Loucy (cell line): ENCODE measurements at regions not wholly inside any gene's neighbourhood (a gene's known extent, or its start where the extent isn't known, plus 50 kb on each side); places are given as distances from the start of the nearest gene placed in this dataset.
"Not testable (repeated sequence)": the region's sequence is repeated elsewhere in the genome, so short reads cannot be mapped to it uniquely, and the experiment has no call there.

Experiments used
- H2AFZ ChIP-seq: fragments of 200-600 bp; sonication (generic); 2 replicates; pipeline ENCODE4 v1.6.0; 2016; ENCODE audit warnings: antibody characterized with exemption, mild to moderate bottlenecking, low read length, moderate library complexity
- H3F3A ChIP-seq: fragments of 200-600 bp; 2 replicates; pipeline ENCODE4 v1.6.0; 2016; ENCODE audit warnings: antibody characterized with exemption, low read depth, mild to moderate bottlenecking
- H3K27me3 ChIP-seq: fragments of 200-600 bp; sonication (generic); 2 replicates; pipeline ENCODE4 v1.6.1; 2014; ENCODE audit warnings: low read length, mild to moderate bottlenecking; ENCODE audit not compliant: insufficient read depth, poor library complexity, severe bottlenecking
- H3K36me3 ChIP-seq: fragments of 200-600 bp; sonication (generic); 2 replicates; pipeline ENCODE4 v1.6.1; 2016; ENCODE audit warnings: low read length; ENCODE audit not compliant: insufficient read depth
- H3K4me1 ChIP-seq: fragments of 200-600 bp; sonication (generic); 2 replicates; pipeline ENCODE4 v1.5.1; 2014; ENCODE audit warnings: low read length, mild to moderate bottlenecking; ENCODE audit not compliant: insufficient read depth, poor library complexity, severe bottlenecking
- H3K4me2 ChIP-seq: fragments of 200-600 bp; sonication (generic); 2 replicates; pipeline ENCODE4 v1.6.0; 2014; ENCODE audit warnings: antibody characterized with exemption, low read length, low read depth, mild to moderate bottlenecking; ENCODE audit not compliant: poor library complexity, severe bottlenecking
- H3K4me3 ChIP-seq: fragments of 200-600 bp; sonication (generic); 2 replicates; pipeline ENCODE4 v1.5.1; 2014; ENCODE audit warnings: low read length, mild to moderate bottlenecking, mixed read lengths; ENCODE audit not compliant: poor library complexity, severe bottlenecking
- H3K79me2 ChIP-seq: fragments of 200-600 bp; sonication (generic); 2 replicates; pipeline ENCODE4 v1.6.1; 2014; ENCODE audit warnings: low read length; ENCODE audit not compliant: insufficient read depth
- H3K9ac ChIP-seq: fragments of 200-600 bp; sonication (generic); 2 replicates; pipeline ENCODE4 v1.6.0; 2014; ENCODE audit warnings: mild to moderate bottlenecking, low read depth, low read length, moderate library complexity; ENCODE audit not compliant: poor library complexity, severe bottlenecking
- H3K9me2 ChIP-seq: fragments of 200-600 bp; sonication (generic); replicated peaks from 2 replicates; pipeline ENCODE4 v1.6.1; 2016; ENCODE audit warnings: low read depth, low read length, mixed read lengths
- H3K9me3 ChIP-seq: fragments of 200-600 bp; sonication (generic); 2 replicates; pipeline ENCODE4 v1.6.1; 2014; ENCODE audit warnings: mild to moderate bottlenecking, antibody characterized with exemption, low read length, low read depth; ENCODE audit not compliant: insufficient read depth
- H4K20me1 ChIP-seq: fragments of 200-600 bp; sonication (generic); 2 replicates; pipeline ENCODE4 v1.6.0; 2014; ENCODE audit warnings: antibody characterized with exemption, low read length, mild to moderate bottlenecking; ENCODE audit not compliant: insufficient read depth, poor library complexity, severe bottlenecking
- EZH2phosphoT487 ChIP-seq: fragments of 200-600 bp; IDR thresholded peaks from 2 replicates; pipeline ENCODE4 v1.6.1; 2018; ENCODE audit warnings: antibody characterized with exemption, mild to moderate bottlenecking, moderate library complexity, borderline replicate concordance
- TF ChIP-seq, protein P1 (sequence below): fragments of 200-600 bp; sonication (generic); conservative IDR thresholded peaks from 2 replicates; pipeline ENCODE4 v1.5.1; 2014; ENCODE audit warnings: mild to moderate bottlenecking, antibody characterized with exemption, low read length

DNA sequence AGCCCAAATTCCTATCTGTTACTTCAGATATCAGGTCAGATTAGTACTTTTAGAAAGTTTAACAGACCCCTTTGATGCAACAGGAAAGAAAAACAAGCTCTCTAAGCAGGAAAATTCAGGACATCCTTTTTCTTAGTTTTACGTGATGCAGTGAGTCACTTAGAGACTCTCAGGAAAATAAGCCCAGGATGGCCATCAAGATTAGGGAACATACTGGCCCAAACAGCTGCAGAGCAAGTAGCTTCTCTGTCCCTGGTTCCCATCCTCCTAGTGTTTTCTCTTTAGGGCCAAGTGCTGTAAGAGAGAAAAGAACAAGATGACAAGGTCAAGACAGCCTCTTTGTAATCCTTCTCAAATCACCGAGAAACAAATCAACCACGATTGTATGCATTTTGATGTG, 219.1 kb downstream of the ZNF674 start:
- H3K4me2 ChIP-seq = no peak overlapping the region
- H3K27me3 ChIP-seq = no peaks in the 10 kb centered on the region
- no peaks in the 10 kb centered on the region for H3K9me2 ChIP-seq
- H3K4me3 ChIP-seq = no peak overlapping the region
- H3K79me2 ChIP-seq = no peaks in the 10 kb centered on the region
- TF ChIP-seq, protein P1, sequence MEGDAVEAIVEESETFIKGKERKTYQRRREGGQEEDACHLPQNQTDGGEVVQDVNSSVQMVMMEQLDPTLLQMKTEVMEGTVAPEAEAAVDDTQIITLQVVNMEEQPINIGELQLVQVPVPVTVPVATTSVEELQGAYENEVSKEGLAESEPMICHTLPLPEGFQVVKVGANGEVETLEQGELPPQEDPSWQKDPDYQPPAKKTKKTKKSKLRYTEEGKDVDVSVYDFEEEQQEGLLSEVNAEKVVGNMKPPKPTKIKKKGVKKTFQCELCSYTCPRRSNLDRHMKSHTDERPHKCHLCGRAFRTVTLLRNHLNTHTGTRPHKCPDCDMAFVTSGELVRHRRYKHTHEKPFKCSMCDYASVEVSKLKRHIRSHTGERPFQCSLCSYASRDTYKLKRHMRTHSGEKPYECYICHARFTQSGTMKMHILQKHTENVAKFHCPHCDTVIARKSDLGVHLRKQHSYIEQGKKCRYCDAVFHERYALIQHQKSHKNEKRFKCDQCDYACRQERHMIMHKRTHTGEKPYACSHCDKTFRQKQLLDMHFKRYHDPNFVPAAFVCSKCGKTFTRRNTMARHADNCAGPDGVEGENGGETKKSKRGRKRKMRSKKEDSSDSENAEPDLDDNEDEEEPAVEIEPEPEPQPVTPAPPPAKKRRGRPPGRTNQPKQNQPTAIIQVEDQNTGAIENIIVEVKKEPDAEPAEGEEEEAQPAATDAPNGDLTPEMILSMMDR = no peak
- no peak for TF ChIP-seq EZH2phosphoT487
- no peaks in the 10 kb centered on the region for H4K20me1 ChIP-seq
- no peak overlapping the region for H3K9ac ChIP-seq
- no peak overlapping the region for H2AFZ ChIP-seq
- peaks cover 28% of the 10 kb centered on the region for H3K4me1 ChIP-seq
- H3F3A ChIP-seq = no peaks in the 10 kb centered on the region
- H3K36me3 ChIP-seq = no peaks in the 10 kb centered on the region
- H3K9me3 ChIP-seq = no peaks in the 10 kb centered on the region

DNA sequence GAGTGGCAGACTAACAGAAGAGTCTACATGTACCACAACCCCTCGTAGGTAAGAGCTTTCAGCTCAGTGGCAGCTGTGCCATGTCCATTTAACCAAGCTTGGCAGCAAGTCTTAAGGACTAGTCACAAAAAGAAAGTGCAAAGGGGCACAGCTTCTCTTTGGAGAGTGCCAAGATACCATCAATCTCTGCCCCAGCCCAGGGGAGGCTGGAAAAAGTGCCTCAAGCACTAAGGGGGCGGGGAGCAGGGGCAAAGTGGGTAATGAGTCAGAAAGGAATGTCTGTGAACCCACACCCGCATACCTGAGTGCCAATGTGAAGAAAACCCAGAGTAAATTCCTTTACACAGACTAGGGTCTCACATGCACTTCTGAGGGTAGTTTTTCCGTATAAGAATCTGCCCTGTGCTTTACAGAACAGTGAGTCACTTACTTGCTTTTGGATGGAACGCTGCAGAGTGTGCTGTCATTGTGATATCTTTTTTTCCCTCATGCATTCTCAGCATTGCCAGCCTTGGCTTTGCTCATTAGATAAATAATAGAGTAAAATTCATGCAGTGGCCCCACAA, 219.8 kb downstream of the ZNF674 start:
- Histone ChIP-seq H3K4me3 (no peak overlapping the region), H4K20me1 (no peaks in the 10 kb centered on the region), H3K9me2 (no peaks in the 10 kb centered on the region), H3K79me2 (no peaks in the 10 kb centered on the region), H3K36me3 (no peaks in the 10 kb centered on the region), H3K9ac (no peak overlapping the region), H2AFZ (no peak overlapping the region), H3F3A (no peaks in the 10 kb centered on the region), H3K9me3 (no peaks in the 10 kb centered on the region), H3K4me2 (no peak overlapping the region), H3K27me3 (no peaks in the 10 kb centered on the region), H3K4me1 (peaks cover 34% of the 10 kb centered on the region)
- no peak for TF ChIP-seq EZH2phosphoT487
- TF ChIP-seq, protein P1 = no peak

GRCh38 chrX:46324166-46324565, 221.1 kb downstream of the ZNF674 start:
- no peaks in the 10 kb centered on the region for H3K9me3 ChIP-seq
- H3K27me3 ChIP-seq = no peaks in the 10 kb centered on the region
- no peaks in the 10 kb centered on the region for H3F3A ChIP-seq
- H3K4me1 ChIP-seq = peaks cover 43% of the 10 kb centered on the region
- TF ChIP-seq, protein P1 = no peak
- no peak for TF ChIP-seq EZH2phosphoT487
- no peak overlapping the region for H3K4me3 ChIP-seq
- no peak overlapping the region for H2AFZ ChIP-seq
- H3K9me2 ChIP-seq = no peaks in the 10 kb centered on the region
- H3K36me3 ChIP-seq = no peaks in the 10 kb centered on the region
- no peaks in the 10 kb centered on the region for H3K79me2 ChIP-seq
- peak overlapping the region; percentile 11 for H3K4me2 ChIP-seq
- H3K9ac ChIP-seq = no peak overlapping the region
- H4K20me1 ChIP-seq = no peaks in the 10 kb centered on the region

DNA sequence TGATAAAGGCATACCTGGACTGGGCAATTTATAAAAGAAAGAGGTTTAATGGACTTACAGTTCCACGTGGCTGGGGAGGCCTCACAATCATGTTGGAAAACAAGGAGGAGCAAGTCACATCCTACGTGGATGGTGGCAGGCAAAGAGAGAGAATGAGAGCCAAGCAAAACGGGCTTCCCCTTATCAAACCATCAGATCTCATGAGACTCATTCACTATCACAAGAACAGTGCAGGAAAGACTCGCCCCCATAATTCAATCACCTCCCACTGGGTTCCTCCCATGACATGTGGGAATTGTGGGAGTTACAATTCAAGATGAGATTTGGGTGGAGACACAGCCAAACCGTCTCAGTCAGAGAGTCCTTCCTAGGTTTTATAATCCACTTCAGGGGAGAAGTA, 222.3 kb downstream of the ZNF674 start:
- H3K27me3 ChIP-seq, H2AFZ ChIP-seq, H3K9me2 ChIP-seq, H3K4me3 ChIP-seq, H3F3A ChIP-seq, H3K9me3 ChIP-seq, H3K79me2 ChIP-seq, H3K36me3 ChIP-seq, H4K20me1 ChIP-seq, H3K9ac ChIP-seq, H3K4me2 ChIP-seq: not testable (repeated sequence)
- H3K4me1 ChIP-seq = peaks cover 43% of the 10 kb centered on the region
